RWPE2 (cell line): ENCODE measurements at regions not wholly inside any gene's neighbourhood (a gene's known extent, or its start where the extent isn't known, plus 50 kb on each side); places are given as distances from the start of the nearest gene placed in this dataset.

ENCODE experiments used
- ATAC-seq: fragments of 200-7000 bp; cut with Tn5 transposase; 3 replicates; pipeline ENCODE4 v1.9.1; 2021; ENCODE audit warnings: low read depth
- DNase-seq: peaks from one replicate; pipeline ENCODE4 v3.0.0-alpha.2; 2020; ENCODE audit warnings: low spot score
- H3K27ac ChIP-seq: fragments of 450-650 bp; 2 replicates; pipeline ENCODE4 v1.5.1; 2017; ENCODE audit warnings: mild to moderate bottlenecking; ENCODE audit not compliant: poor library complexity, severe bottlenecking
- H3K27me3 ChIP-seq: fragments of 250-450 bp; sonication (Bioruptor Pico); 2 replicates; pipeline ENCODE4 v1.5.1; 2021; ENCODE audit warnings: mild to moderate bottlenecking, moderate library complexity; ENCODE audit not compliant: insufficient read depth, poor library complexity, severe bottlenecking
- H3K36me3 ChIP-seq: fragments of 250-450 bp; sonication (Bioruptor Pico); 2 replicates; pipeline ENCODE4 v1.5.1; 2020; ENCODE audit warnings: low read depth, mild to moderate bottlenecking, moderate library complexity
- H3K4me1 ChIP-seq: fragments of 250-450 bp; sonication (Bioruptor Pico); 2 replicates; pipeline ENCODE4 v1.5.1; 2021; ENCODE audit warnings: mild to moderate bottlenecking, moderate library complexity; ENCODE audit not compliant: insufficient read depth, poor library complexity, severe bottlenecking
- H3K4me3 ChIP-seq: fragments of 250-450 bp; sonication (Bioruptor Pico); 2 replicates; pipeline ENCODE4 v1.5.1; 2021; ENCODE audit warnings: mild to moderate bottlenecking, moderate library complexity; ENCODE audit not compliant: severe bottlenecking
- H3K9me3 ChIP-seq: fragments of 250-450 bp; sonication (Bioruptor Pico); 2 replicates; pipeline ENCODE4 v1.5.1; 2021; ENCODE audit warnings: mild to moderate bottlenecking, moderate library complexity; ENCODE audit not compliant: severe bottlenecking
- CTCF ChIP-seq: fragments of 450-650 bp; IDR thresholded peaks from one replicate; pipeline ENCODE4 v1.5.1; 2017; ENCODE audit warnings: mild to moderate bottlenecking, moderate library complexity; ENCODE audit not compliant: poor library complexity, severe bottlenecking

GRCh38 chr16:52727441-52727840 is 180.5 kb upstream of the TOX3 start:
- Histone ChIP-seq H3K4me3 (no peak overlapping the region), H3K36me3 (no peaks in the 10 kb centered on the region), H3K9me3 (peaks cover 3% of the 10 kb centered on the region), H3K4me1 (no peaks in the 10 kb centered on the region), H3K27me3 (peaks cover 3% of the 10 kb centered on the region), H3K27ac (no peak overlapping the region)
- no peak for TF ChIP-seq CTCF
- no peak for ATAC-seq
- DNase-seq, result no peak

- Histone ChIP-seq H3K36me3 (no peaks in the 10 kb centered on the region), H3K4me3 (no peak overlapping the region), H3K4me1 (no peaks in the 10 kb centered on the region), H3K27me3 (peaks cover 3% of the 10 kb centered on the region), H3K27ac (no peak overlapping the region), H3K9me3 (no peaks in the 10 kb centered on the region)
- no peak for TF ChIP-seq CTCF
- DNase-seq (no peak), ATAC-seq (no peak)
These were observed 178.5 kb upstream of the TOX3 start for GRCh38 chr16:52725461-52725860.

- no peak for DNase-seq
- Histone ChIP-seq H3K36me3 (no peaks in the 10 kb centered on the region), H3K4me1 (no peaks in the 10 kb centered on the region), H3K9me3 (no peaks in the 10 kb centered on the region), H3K4me3 (no peak overlapping the region), H3K27ac (no peak overlapping the region), H3K27me3 (peaks cover 3% of the 10 kb centered on the region)
- no peak for ATAC-seq
- no peak for TF ChIP-seq CTCF
These were observed 178.1 kb upstream of the TOX3 start for GRCh38 chr16:52725043-52725442.

GRCh38 chr16:52721331-52721730 is 174.4 kb upstream of the TOX3 start:
- no peak for TF ChIP-seq CTCF
- Histone ChIP-seq H3K4me3 (no peak overlapping the region), H3K4me1 (no peaks in the 10 kb centered on the region), H3K36me3 (no peaks in the 10 kb centered on the region), H3K27ac (no peak overlapping the region), H3K27me3 (peaks cover 3% of the 10 kb centered on the region), H3K9me3 (no peaks in the 10 kb centered on the region)
- no peak for DNase-seq
- ATAC-seq, result no peak

- no peak overlapping the region for H3K27ac ChIP-seq
- no peak for ATAC-seq
- H3K4me1 ChIP-seq, result no peaks in the 10 kb centered on the region
- no peaks in the 10 kb centered on the region for H3K27me3 ChIP-seq
- H3K9me3 ChIP-seq, result no peaks in the 10 kb centered on the region
- no peak for TF ChIP-seq CTCF
- no peaks in the 10 kb centered on the region for H3K36me3 ChIP-seq
- no peak overlapping the region for H3K4me3 ChIP-seq
- no peak for DNase-seq
These were observed 171.1 kb upstream of the TOX3 start for GRCh38 chr16:52718046-52718445.
